Tibial nerve (tissue), 4 donors: ENCODE measurements at regions not wholly inside any gene's neighbourhood (a gene's known extent, or its start where the extent isn't known, plus 50 kb on each side); places are given as distances from the start of the nearest gene placed in this dataset.

ENCODE experiments used
- DNase-seq, 2 donors: peaks; one replicate each; pipeline ENCODE4 v3.0.0-alpha.2; 2019; ENCODE audit warnings: low spot score in 2 of 2
- H3K27ac ChIP-seq, 4 donors: fragments of 200-600 bp; sonication (generic) in 3 of 4; one replicate each; pipeline ENCODE4 v1.5.1; 2017 to 2019; ENCODE audit warnings: mild to moderate bottlenecking in 1 of 4
- H3K27me3 ChIP-seq, 2 donors: fragments of 200-600 bp; sonication (generic) in 1 of 2; one replicate each; pipeline versions ENCODE4 v1.5.1 to v1.6.0; 2017 to 2019
- H3K36me3 ChIP-seq, 3 donors: fragments of 200-600 bp; sonication (generic); one replicate each; pipeline ENCODE4 v1.5.1; 2018 to 2019
- H3K4me1 ChIP-seq, 4 donors: fragments of 200-600 bp; sonication (generic) in 3 of 4; one replicate each; pipeline ENCODE4 v1.5.1; 2017 to 2019
- H3K4me3 ChIP-seq, 4 donors: fragments of 200-600 bp; sonication (generic) in 3 of 4; one replicate each; pipeline ENCODE4 v1.5.1; 2017 to 2019; ENCODE audit warnings: mild to moderate bottlenecking in 1 of 4, moderate library complexity in 1 of 4
- H3K9me3 ChIP-seq, 4 donors: fragments of 200-600 bp; sonication (generic) in 3 of 4; one replicate each; pipeline ENCODE4 v1.5.1; 2017 to 2019
- EP300 ChIP-seq, 2 donors: sonication (generic); formaldehyde crosslinking; IDR thresholded peaks; one replicate each; pipeline ENCODE4 v1.6.1; 2017; ENCODE audit warnings: antibody characterized with exemption in 2 of 2, mild to moderate bottlenecking in 1 of 2
- POLR2A ChIP-seq, 2 donors: fragments of 450-650 bp; IDR thresholded peaks; one replicate each; pipeline ENCODE4 v1.6.1; 2017; ENCODE audit warnings: antibody characterized with exemption in 2 of 2, mild to moderate bottlenecking in 2 of 2, moderate library complexity in 2 of 2
- whole genome bisulfite sequencing, 2 donors: methylation state at CpG; one replicate each; pipeline ENCODE4 v1.1.5; 2018; 5-methylcytosine and 5-hydroxymethylcytosine counted together
- TF ChIP-seq, protein P1 (sequence below), 5 experiments: fragments of 200-600 bp in 3 of 5; fragments of 450-650 bp in 2 of 5; sonication (generic) in 3 of 5; IDR thresholded peaks; one replicate each; pipeline ENCODE4 v1.5.1; 2016 to 2019; ENCODE audit warnings: antibody characterized with exemption in 5 of 5, mild to moderate bottlenecking in 3 of 5, moderate library complexity in 2 of 5

DNA sequence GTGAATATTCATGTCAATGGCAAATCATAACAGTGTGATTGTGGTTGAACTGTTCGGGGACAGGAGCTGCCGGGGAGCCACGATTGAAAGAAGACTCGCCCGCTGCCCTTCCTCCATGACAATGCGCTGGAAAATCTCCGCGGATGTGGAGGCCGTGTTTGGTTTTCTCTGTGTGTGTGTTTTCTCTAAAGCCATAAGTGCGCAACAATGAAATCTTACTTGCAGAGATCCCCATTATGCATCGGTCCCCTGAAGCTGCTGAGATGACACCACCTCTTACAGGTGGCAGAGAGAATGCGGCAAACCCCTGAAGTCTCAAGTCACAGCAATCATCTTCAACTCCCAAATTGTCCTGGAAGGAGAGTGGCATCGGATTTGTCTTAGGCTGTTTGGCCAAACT is 442.3 kb upstream of the MKI67 start:
- no peak overlapping the region for H3K27ac ChIP-seq
- no peaks in the 10 kb centered on the region for H3K4me1 ChIP-seq
- H3K36me3 ChIP-seq: no peaks in the 10 kb centered on the region
- no peak for DNase-seq
- 90 to 95% methylated on average over 13 of the region's 13 CpGs for WGBS, 2 donors
- no peaks in the 10 kb centered on the region for H3K27me3 ChIP-seq
- no peak overlapping the region for H3K4me3 ChIP-seq
- TF ChIP-seq POLR2A (IDR thresholded peaks at IDR 0.05): no peak
- TF ChIP-seq, protein P1, sequence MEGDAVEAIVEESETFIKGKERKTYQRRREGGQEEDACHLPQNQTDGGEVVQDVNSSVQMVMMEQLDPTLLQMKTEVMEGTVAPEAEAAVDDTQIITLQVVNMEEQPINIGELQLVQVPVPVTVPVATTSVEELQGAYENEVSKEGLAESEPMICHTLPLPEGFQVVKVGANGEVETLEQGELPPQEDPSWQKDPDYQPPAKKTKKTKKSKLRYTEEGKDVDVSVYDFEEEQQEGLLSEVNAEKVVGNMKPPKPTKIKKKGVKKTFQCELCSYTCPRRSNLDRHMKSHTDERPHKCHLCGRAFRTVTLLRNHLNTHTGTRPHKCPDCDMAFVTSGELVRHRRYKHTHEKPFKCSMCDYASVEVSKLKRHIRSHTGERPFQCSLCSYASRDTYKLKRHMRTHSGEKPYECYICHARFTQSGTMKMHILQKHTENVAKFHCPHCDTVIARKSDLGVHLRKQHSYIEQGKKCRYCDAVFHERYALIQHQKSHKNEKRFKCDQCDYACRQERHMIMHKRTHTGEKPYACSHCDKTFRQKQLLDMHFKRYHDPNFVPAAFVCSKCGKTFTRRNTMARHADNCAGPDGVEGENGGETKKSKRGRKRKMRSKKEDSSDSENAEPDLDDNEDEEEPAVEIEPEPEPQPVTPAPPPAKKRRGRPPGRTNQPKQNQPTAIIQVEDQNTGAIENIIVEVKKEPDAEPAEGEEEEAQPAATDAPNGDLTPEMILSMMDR (IDR thresholded peaks at IDR 0.05): no peak
- no peak for TF ChIP-seq EP300 (IDR thresholded peaks at IDR 0.05)
- H3K9me3 ChIP-seq: no peaks in the 10 kb centered on the region

DNA sequence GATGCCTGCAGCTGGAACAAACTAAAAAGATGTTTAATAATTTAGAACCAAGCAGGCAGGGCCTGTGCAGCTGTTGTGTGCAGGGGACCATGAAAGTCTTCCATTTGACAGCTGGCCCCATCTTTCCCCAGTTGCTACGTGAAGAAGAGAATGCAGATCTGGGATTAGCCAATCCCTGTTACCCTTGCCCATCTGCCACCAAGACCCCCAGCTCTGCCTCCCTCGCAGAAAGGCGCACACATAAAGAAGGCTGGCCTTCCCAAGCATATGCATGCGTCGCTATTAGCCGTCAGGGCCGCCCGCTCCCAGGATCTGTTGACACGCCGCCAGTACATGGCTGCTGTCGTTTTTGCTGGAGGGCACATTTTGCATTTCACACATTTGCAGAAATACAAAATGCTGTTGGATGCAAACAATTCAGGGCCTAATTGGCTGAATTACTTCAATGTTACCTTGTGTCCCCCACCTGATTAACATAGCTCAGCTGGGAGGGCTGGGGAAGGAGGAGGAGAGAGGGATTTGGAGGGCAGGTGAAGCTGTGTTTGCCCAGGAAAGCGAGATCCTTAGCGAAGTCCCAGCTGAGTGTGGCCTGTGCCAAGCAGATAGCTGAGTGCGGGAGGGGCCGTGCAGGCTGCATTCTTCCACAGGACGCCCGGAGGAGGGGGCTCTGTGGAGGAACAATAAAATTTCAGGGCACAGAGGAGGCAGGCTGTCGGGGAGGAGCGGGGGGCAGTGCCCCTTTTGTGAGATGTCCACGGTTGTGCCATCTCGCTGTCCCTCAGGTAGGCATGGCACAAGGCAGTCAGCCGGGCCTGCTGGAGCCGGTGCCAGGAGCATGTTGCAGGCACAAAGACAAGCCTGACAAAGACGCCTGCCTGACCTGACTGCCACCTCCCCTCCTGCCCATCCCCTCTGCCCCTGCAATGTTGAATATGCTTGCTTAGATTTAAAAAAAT is 443.0 kb upstream of the MKI67 start:
- no peaks in the 10 kb centered on the region for H3K4me1 ChIP-seq
- no peaks in the 10 kb centered on the region for H3K36me3 ChIP-seq
- H3K4me3 ChIP-seq: no peak overlapping the region
- no peaks in the 10 kb centered on the region for H3K27me3 ChIP-seq
- H3K27ac ChIP-seq: no peak overlapping the region
- no peaks in the 10 kb centered on the region for H3K9me3 ChIP-seq
- WGBS, 2 donors: 77 to 83% methylated on average over 24 of the region's 24 CpGs
- TF ChIP-seq, protein P1 (IDR thresholded peaks at IDR 0.05): no peak
- TF ChIP-seq EP300 (IDR thresholded peaks at IDR 0.05) (no peak), POLR2A (IDR thresholded peaks at IDR 0.05) (no peak)
- DNase-seq: no peak

DNA sequence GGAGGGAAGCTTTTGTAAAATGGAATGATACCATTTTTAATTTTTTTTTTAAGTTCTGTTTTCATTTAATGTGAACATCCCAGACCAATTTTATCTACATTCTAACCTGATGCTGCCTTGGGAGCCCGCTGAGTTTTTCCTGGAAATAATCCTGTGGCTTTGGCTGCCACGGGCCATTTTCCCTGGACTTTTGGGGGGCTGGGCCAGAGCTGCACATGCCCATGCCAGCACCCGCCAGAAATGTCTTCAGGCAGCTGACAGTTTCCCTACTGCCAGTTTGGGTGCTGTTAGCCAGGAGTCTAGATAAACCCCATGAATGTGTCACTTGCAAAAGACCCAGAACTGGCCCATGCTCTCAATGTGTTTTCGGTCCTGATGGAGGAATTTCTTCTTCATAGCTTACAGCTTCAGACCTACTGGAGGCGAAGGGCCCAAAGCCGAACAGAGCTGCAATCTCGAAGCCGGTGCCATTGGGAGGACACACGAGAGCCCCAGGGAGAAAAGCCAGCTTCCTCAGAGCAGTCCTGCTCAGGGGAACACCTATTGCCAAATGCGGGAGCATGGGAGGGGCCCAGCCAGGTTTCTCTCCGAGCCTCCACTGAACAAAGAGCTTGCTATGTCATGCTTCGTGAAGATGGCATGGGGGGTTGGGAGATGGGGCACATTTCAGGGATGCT is 444.2 kb upstream of the MKI67 start:
- 78 to 82% methylated on average over 12 of the region's 12 CpGs for WGBS, 2 donors
- no peaks in the 10 kb centered on the region for H3K4me1 ChIP-seq
- no peak for DNase-seq
- no peak overlapping the region for H3K4me3 ChIP-seq
- H3K27me3 ChIP-seq: no peaks in the 10 kb centered on the region
- no peaks in the 10 kb centered on the region for H3K36me3 ChIP-seq
- H3K27ac ChIP-seq: no peak overlapping the region
- TF ChIP-seq, protein P1 (IDR thresholded peaks at IDR 0.05): no peak
- TF ChIP-seq POLR2A (IDR thresholded peaks at IDR 0.05) (no peak), EP300 (IDR thresholded peaks at IDR 0.05) (no peak)
- no peaks in the 10 kb centered on the region for H3K9me3 ChIP-seq

GRCh38 chr10:128571071-128571470 is 444.8 kb upstream of the MKI67 start:
- WGBS, 2 donors: 91 to 97% methylated on average over 4 of the region's 4 CpGs
- no peak for DNase-seq
- Histone ChIP-seq H3K4me3 (no peak overlapping the region), H3K4me1 (no peaks in the 10 kb centered on the region), H3K9me3 (no peaks in the 10 kb centered on the region), H3K27ac (no peak overlapping the region), H3K36me3 (no peaks in the 10 kb centered on the region), H3K27me3 (no peaks in the 10 kb centered on the region)
- TF ChIP-seq EP300 (IDR thresholded peaks at IDR 0.05): no peak
- TF ChIP-seq POLR2A (IDR thresholded peaks at IDR 0.05): no peak
- TF ChIP-seq, protein P1 (IDR thresholded peaks at IDR 0.05): no peak

DNA sequence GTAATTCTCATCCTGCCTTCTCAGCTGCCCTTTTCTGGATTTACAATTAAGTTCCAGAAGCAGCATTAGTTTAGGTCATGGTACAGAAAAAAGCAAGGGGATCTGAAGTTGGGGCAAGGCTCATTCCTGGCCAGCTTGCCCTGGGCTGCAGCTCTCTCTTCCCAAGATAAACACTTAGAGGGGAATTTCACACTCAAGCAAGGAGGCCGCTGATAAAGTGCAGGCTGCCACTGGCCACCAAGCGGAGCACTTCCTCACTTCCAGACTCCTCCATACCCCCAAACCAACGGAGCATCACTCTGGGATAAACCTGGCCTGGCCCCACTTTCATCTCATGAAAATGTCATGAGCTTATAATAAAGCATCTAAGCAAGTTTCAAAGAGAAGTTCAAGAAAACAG is 445.5 kb upstream of the MKI67 start:
- TF ChIP-seq POLR2A (IDR thresholded peaks at IDR 0.05): no peak
- TF ChIP-seq, protein P1 (IDR thresholded peaks at IDR 0.05): no peak
- no peak for TF ChIP-seq EP300 (IDR thresholded peaks at IDR 0.05)
- no peaks in the 10 kb centered on the region for H3K9me3 ChIP-seq
- 44 to 46% methylated on average over 3 of the region's 3 CpGs for WGBS, 2 donors
- no peak overlapping the region for H3K27ac ChIP-seq
- H3K27me3 ChIP-seq: no peaks in the 10 kb centered on the region
- H3K4me3 ChIP-seq: no peak overlapping the region
- no peaks in the 10 kb centered on the region for H3K36me3 ChIP-seq
- no peak for DNase-seq
- no peaks in the 10 kb centered on the region for H3K4me1 ChIP-seq
